Fibroblast of pulmonary artery (primary cell): ENCODE measurements at regions not wholly inside any gene's neighbourhood (a gene's known extent, or its start where the extent isn't known, plus 50 kb on each side); places are given as distances from the start of the nearest gene placed in this dataset.

ENCODE experiments used
- DNase-seq: peaks from one replicate; pipeline ENCODE4 v3.0.0-alpha.2; 2010; ENCODE audit warnings: low read depth
- H3K4me3 ChIP-seq: replicated peaks from 2 replicates; pipeline ENCODE4 v1.5.1; 2011; ENCODE audit warnings: low read depth, mild to moderate bottlenecking, control low read depth, low read length, moderate library complexity
- TF ChIP-seq, protein P1 (sequence below): IDR thresholded peaks from 2 replicates; pipeline ENCODE4 v1.5.1; 2011; ENCODE audit warnings: mild to moderate bottlenecking, control low read depth, low read length, inconsistent platforms; ENCODE audit errors: missing control alignments

DNA sequence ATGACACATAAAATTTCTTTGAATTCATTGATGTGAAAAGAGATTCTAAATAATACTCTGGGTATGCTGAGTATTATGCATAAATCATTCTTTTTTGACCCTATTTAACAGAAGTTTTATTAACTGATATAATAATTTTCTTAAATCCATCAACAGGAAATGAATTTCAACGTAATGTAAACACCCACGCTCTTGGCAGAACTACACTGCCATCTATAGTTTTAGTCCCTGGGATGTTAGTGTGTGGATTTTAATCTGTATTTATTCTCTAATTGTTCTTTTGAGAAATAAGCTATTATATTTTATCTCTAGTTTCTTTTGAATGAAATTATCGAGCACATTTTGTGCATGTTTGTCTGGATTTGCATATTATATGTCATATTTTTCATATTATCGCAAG is 666.8 kb upstream of the NDST4 start:
- DNase-seq = no peak
- TF ChIP-seq, protein P1, sequence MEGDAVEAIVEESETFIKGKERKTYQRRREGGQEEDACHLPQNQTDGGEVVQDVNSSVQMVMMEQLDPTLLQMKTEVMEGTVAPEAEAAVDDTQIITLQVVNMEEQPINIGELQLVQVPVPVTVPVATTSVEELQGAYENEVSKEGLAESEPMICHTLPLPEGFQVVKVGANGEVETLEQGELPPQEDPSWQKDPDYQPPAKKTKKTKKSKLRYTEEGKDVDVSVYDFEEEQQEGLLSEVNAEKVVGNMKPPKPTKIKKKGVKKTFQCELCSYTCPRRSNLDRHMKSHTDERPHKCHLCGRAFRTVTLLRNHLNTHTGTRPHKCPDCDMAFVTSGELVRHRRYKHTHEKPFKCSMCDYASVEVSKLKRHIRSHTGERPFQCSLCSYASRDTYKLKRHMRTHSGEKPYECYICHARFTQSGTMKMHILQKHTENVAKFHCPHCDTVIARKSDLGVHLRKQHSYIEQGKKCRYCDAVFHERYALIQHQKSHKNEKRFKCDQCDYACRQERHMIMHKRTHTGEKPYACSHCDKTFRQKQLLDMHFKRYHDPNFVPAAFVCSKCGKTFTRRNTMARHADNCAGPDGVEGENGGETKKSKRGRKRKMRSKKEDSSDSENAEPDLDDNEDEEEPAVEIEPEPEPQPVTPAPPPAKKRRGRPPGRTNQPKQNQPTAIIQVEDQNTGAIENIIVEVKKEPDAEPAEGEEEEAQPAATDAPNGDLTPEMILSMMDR = no peak

DNA sequence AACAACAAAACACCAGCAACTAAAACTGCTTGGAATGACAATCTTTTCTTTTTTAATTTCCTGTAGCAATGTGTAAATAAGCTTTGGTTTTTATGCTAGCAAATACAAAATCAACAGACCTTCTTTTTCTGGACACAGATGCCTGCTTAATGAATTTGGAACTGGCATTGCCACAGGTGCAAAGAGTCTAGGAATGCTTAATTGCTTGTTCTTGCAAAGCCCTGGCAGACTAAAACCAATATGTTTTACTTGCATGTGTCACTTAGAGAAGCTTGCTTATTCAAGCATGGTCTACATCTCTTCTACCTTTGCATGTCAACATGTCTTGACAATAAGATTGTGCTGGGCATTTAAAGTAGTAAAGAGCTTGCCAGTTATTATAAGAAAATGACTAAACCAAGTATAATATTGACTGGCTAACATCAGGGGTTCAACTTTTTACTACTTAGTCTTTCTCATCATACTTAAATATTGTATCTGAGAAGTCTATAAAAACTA is 656.7 kb upstream of the NDST4 start:
- no peak for DNase-seq
- TF ChIP-seq, protein P1 = no peak
- no peak overlapping the region for H3K4me3 ChIP-seq

More for the DNA sequence above, 666.8 kb upstream of the NDST4 start:
- no peak overlapping the region for H3K4me3 ChIP-seq

DNA sequence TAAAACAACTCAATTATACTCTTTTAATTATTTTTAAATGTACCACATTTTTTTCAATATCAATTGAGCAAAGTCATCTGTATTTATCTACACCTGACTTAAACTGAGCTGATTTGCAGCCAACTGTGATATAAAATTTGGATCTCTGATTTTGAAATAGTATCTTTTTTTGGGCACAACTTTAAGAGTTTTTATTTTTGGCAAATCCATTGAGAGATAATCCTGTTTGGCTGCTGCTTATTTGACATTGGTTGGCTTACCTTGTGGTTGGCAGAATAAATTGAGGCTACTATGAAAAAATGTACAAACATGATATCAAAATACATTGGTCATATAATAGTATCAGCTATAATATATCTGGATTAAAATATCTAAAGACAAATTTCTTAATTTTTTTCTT is 656.0 kb upstream of the NDST4 start:
- TF ChIP-seq, protein P1 = no peak

DNA sequence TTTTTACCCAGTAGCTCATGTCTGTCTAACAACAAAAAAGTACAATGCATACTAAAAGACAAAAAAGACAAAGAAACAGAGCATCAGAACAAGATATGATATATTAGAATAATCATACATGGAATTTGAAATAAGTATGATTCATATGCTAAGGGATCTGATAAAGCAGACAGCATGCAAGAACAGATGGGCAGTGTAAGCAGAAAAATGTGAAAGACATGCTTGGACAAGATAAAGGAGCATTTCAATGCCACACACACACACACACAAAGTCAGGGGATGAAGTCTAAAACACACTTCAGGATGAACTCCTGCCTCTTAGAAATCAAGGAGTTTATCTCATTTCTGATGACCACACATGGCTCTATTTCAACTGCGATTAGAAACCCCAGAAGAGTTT is 649.6 kb upstream of the NDST4 start:
- no peak for DNase-seq
- no peak overlapping the region for H3K4me3 ChIP-seq
- TF ChIP-seq, protein P1 = no peak

More for the DNA sequence above, 656.0 kb upstream of the NDST4 start:
- no peak overlapping the region for H3K4me3 ChIP-seq
- DNase-seq = no peak

DNA sequence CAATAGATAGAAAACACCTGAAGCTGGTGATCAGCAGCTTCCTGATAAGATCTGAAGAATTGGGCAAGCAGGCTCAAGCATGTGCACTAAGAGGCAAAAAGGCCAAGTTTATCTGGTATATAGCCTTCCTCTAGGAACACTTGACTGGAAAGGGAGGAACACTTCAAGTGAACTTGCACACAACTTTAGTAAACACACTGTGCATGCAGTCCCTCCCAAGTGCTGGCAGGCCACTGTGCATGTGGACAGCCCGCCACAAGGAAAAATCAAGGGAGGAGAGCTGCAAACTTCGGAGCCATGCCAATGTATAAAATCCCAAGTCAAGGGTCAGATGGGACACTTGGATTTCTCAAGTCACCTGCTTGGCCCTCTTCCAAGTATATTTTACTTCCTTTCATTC is 645.8 kb upstream of the NDST4 start:
- no peak overlapping the region for H3K4me3 ChIP-seq
- TF ChIP-seq, protein P1 = no peak
- no peak for DNase-seq

DNA sequence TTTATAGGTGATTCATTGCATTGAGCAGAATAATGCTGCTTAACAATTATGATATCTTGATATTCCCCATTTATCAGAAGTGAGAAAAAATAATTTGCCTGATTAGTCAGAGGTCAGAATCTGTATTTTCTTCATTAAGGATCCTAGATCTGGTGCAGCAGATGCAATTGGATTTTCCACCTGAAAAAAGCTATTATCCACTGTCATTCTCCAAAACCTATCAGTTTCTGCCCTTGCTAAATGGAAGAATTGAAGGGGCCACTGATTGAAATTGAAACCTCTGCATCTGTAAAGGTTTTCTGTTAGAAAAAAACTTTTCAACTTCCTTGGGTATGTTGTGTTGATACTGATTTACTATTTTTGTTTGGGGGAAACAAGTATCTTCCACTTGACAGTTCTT is 636.0 kb upstream of the NDST4 start:
- TF ChIP-seq, protein P1 = no peak
- H3K4me3 ChIP-seq = no peak overlapping the region
- DNase-seq = no peak

DNA sequence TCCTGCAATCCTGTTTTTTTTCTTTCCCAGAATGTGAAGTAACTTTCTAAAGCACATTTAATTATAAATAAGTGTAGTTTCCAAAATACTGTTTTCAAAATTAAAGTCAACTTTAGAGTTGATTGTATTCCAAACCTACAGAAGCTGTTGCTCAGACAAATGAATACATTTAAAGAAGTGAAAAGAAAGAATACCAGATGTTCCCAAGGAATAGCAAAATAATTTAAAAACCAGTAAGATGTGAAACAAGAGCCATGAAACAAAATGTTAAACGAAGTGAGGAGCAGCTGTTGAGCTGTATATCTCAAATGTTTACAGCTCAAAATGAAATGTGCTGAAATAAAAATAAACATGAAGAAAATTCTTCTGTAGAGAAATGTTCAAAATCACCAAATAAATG is 627.4 kb upstream of the NDST4 start:
- DNase-seq = no peak
- TF ChIP-seq, protein P1 = no peak

More for the DNA sequence above, 627.4 kb upstream of the NDST4 start:
- H3K4me3 ChIP-seq = no peak overlapping the region
